Small intestine (tissue), 7 donors: ENCODE measurements at regions not wholly inside any gene's neighbourhood (a gene's known extent, or its start where the extent isn't known, plus 50 kb on each side); places are given as distances from the start of the nearest gene placed in this dataset.
"Not testable (repeated sequence)": the region's sequence is repeated elsewhere in the genome, so short reads cannot be mapped to it uniquely, and the experiment has no call there.

Experiments used
- DNase-seq, 2 donors: peaks; one replicate each; pipeline versions ENCODE4 v3.0.0 to v3.0.0-alpha.2; 2013
- FAIRE-seq: peaks from 2 replicates; lab custom pipeline; 2012; peaks lifted over from hg19 to GRCh38; lab: Jason Lieb, UNC
- H3K27ac ChIP-seq, 3 donors: one replicate each; pipeline ENCODE4 v1.5.1; 2013; ENCODE audit warnings: low read length in 2 of 3, mild to moderate bottlenecking in 2 of 3, control low read depth in 1 of 3, inconsistent platforms in 1 of 3, low read depth in 1 of 3, moderate library complexity in 1 of 3
- H3K27me3 ChIP-seq, 3 donors: one replicate each; pipeline ENCODE4 v1.6.1; 2013; ENCODE audit warnings: low read length in 3 of 3, inconsistent platforms in 1 of 3; ENCODE audit not compliant: control insufficient read depth in 3 of 3, insufficient read depth in 3 of 3
- H3K36me3 ChIP-seq, 3 donors: one replicate each; pipeline ENCODE4 v1.6.1; 2013; ENCODE audit warnings: low read length in 3 of 3, inconsistent platforms in 1 of 3, low read depth in 1 of 3, mild to moderate bottlenecking in 1 of 3, moderate library complexity in 1 of 3; ENCODE audit not compliant: control insufficient read depth in 3 of 3, insufficient read depth in 2 of 3
- H3K4me1 ChIP-seq, 3 donors: one replicate each; pipeline ENCODE4 v1.6.1; 2013; ENCODE audit warnings: low read length in 2 of 3, inconsistent platforms in 1 of 3, low read depth in 1 of 3, mild to moderate bottlenecking in 1 of 3, moderate library complexity in 1 of 3; ENCODE audit not compliant: control insufficient read depth in 3 of 3, insufficient read depth in 2 of 3
- H3K4me3 ChIP-seq, 3 donors: one replicate each; pipeline ENCODE4 v1.5.1; 2013; ENCODE audit warnings: low read length in 3 of 3, control low read depth in 1 of 3, inconsistent platforms in 1 of 3, low read depth in 1 of 3, mild to moderate bottlenecking in 1 of 3, moderate library complexity in 1 of 3
- H3K9me3 ChIP-seq, 2 donors: one replicate each; pipeline ENCODE4 v1.6.1; 2013; ENCODE audit warnings: low read depth in 1 of 2, low read length in 1 of 2; ENCODE audit not compliant: control insufficient read depth in 2 of 2, insufficient read depth in 1 of 2
- WGBS, 3 donors: extraction: QIAGEN DNeasy Blood & Tissue Kit; methylation state at CpG; one replicate each; pipeline ENCODE4 v1.1.7; 2013; 5-methylcytosine and 5-hydroxymethylcytosine counted together
- donor health status: healthy with polysubstance abuse.
- donor health status: control.
- donor health status: control.
- donor health status: Bipolar disorder and iron deficiency.
- donor health status: healthy.

- no peak overlapping the region for H3K4me3 ChIP-seq
- no peaks in the 10 kb centered on the region for H3K36me3 ChIP-seq
- no peaks in the 10 kb centered on the region for H3K27me3 ChIP-seq
- H3K4me1 ChIP-seq: no peaks in the 10 kb centered on the region
- no peak for DNase-seq
- H3K27ac ChIP-seq: no peak overlapping the region
- H3K9me3 ChIP-seq: no peaks in the 10 kb centered on the region
- no peak for FAIRE-seq
Measured at GRCh38 chr5:90099099-90099498, 310.5 kb downstream of the CETN3 start.

GRCh38 chr5:90097082-90097477 is 312.5 kb downstream of the CETN3 start:
- Histone ChIP-seq H3K4me1 (no peaks in the 10 kb centered on the region), H3K36me3 (no peaks in the 10 kb centered on the region), H3K9me3 (no peaks in the 10 kb centered on the region), H3K27me3 (no peaks in the 10 kb centered on the region), H3K4me3 (no peak overlapping the region), H3K27ac (no peak overlapping the region)
- FAIRE-seq: no peak
- whole genome bisulfite sequencing, 3 donors: 91 to 95% (median 93%) methylated on average over 4 of the region's 4 CpGs
- no peak for DNase-seq

- no peak for DNase-seq
- FAIRE-seq: no peak
- H3K27me3 ChIP-seq: no peaks in the 10 kb centered on the region
- 43 to 71% (median 55%) methylated on average over 6 of the region's 6 CpGs for WGBS, 3 donors
- H3K27ac ChIP-seq: no peak overlapping the region
- no peaks in the 10 kb centered on the region for H3K36me3 ChIP-seq
- H3K4me3 ChIP-seq: no peak overlapping the region
- H3K4me1 ChIP-seq: no peaks in the 10 kb centered on the region
- no peaks in the 10 kb centered on the region for H3K9me3 ChIP-seq
Measured at GRCh38 chr5:90096415-90097081, 313.0 kb downstream of the CETN3 start.

GRCh38 chr5:90095292-90096060 is 314.1 kb downstream of the CETN3 start:
- WGBS, 3 donors: 69 to 79% (median 74%) methylated on average over 3 of the region's 3 CpGs
- Histone ChIP-seq H3K27me3 (no peaks in the 10 kb centered on the region), H3K9me3 (no peaks in the 10 kb centered on the region), H3K27ac (no peak overlapping the region), H3K4me3 (no peak overlapping the region), H3K36me3 (no peaks in the 10 kb centered on the region), H3K4me1 (no peaks in the 10 kb centered on the region)
- no peak for FAIRE-seq
- DNase-seq: no peak

- H3K27ac ChIP-seq: no peak overlapping the region
- WGBS, 3 donors: 28 to 38% (median 37%) methylated on average over 3 of the region's 3 CpGs
Measured at GRCh38 chr5:90093751-90094485, 315.6 kb downstream of the CETN3 start.

GRCh38 chr5:90092734-90093133 is 316.8 kb downstream of the CETN3 start:
- WGBS, 3 donors: 36 to 65% (median 62%) methylated on average over 3 of the region's 3 CpGs
- no peak for DNase-seq
- Histone ChIP-seq H3K36me3 (no peaks in the 10 kb centered on the region), H3K4me3 (no peak overlapping the region), H3K27me3 (no peaks in the 10 kb centered on the region), H3K9me3 (no peaks in the 10 kb centered on the region), H3K4me1 (no peaks in the 10 kb centered on the region), H3K27ac (no peak overlapping the region)
- FAIRE-seq: no peak

More at GRCh38 chr5:90093751-90094485, 315.6 kb downstream of the CETN3 start:
- Histone ChIP-seq H3K4me3 (no peak overlapping the region), H3K4me1 (no peaks in the 10 kb centered on the region), H3K27me3 (no peaks in the 10 kb centered on the region), H3K9me3 (no peaks in the 10 kb centered on the region), H3K36me3 (no peaks in the 10 kb centered on the region)
- DNase-seq (no peak), FAIRE-seq (no peak)

- H3K9me3 ChIP-seq: peaks cover 0 to 13% of the 10 kb centered on the region in 2 donors
- no peak overlapping the region for H3K4me3 ChIP-seq
- H3K36me3 ChIP-seq: no peaks in the 10 kb centered on the region
- no peak overlapping the region for H3K27ac ChIP-seq
- FAIRE-seq (no peak), DNase-seq (no peak)
- WGBS, 3 donors: 93 to 95% (median 94%) methylated on average over 3 of the region's 3 CpGs
- no peaks in the 10 kb centered on the region for H3K4me1 ChIP-seq
- no peaks in the 10 kb centered on the region for H3K27me3 ChIP-seq
Measured at GRCh38 chr5:90084342-90084741, 325.2 kb downstream of the CETN3 start.

- WGBS, 3 donors: 92 to 94% (median 93%) methylated on average over 21 to 22 of the region's 22 CpGs
- not testable (repeated sequence) for H3K4me3 ChIP-seq, H3K27me3 ChIP-seq, H3K27ac ChIP-seq, H3K36me3 ChIP-seq, H3K9me3 ChIP-seq, DNase-seq, FAIRE-seq, H3K4me1 ChIP-seq
Measured at GRCh38 chr5:90073026-90073570, 336.5 kb downstream of the CETN3 start.
